ENCODE measurements at regions not wholly inside any gene's neighbourhood (a gene's known extent, or its start where the extent isn't known, plus 50 kb on each side); places are given as distances from the start of the nearest gene placed in this dataset.

DNA sequence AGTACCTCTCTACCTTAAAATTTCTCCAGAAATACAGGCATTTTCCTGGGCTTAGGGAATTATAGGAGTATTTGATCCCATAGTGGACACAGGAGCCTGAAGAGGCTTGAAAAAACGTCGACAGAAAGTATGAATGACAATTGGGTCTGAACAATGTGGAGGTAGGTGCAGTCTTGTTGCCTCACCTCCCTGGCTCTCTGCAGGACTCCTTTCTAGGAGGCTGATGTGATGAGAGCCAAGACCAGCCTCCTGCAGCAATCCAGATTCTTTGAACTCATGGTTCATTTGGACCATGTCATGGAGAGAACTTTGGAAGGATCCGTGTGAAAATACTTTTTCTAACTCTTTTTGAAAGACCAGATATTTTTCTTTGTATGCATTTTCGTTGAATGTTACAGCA lies 50.5 kb upstream of the MTF2 start:
- TF ChIP-seq POLR2A (IDR thresholded peaks at IDR 0.05; ENCODE audit: low read depth) (no peak), POLR2AphosphoS5 (IDR thresholded peaks at IDR 0.05) (no peak)
- TF ChIP-seq, protein P1, sequence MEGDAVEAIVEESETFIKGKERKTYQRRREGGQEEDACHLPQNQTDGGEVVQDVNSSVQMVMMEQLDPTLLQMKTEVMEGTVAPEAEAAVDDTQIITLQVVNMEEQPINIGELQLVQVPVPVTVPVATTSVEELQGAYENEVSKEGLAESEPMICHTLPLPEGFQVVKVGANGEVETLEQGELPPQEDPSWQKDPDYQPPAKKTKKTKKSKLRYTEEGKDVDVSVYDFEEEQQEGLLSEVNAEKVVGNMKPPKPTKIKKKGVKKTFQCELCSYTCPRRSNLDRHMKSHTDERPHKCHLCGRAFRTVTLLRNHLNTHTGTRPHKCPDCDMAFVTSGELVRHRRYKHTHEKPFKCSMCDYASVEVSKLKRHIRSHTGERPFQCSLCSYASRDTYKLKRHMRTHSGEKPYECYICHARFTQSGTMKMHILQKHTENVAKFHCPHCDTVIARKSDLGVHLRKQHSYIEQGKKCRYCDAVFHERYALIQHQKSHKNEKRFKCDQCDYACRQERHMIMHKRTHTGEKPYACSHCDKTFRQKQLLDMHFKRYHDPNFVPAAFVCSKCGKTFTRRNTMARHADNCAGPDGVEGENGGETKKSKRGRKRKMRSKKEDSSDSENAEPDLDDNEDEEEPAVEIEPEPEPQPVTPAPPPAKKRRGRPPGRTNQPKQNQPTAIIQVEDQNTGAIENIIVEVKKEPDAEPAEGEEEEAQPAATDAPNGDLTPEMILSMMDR (IDR thresholded peaks at IDR 0.05), result no peak

Data from esophagus muscularis mucosa (tissue), 3 donors.